ENCODE measurements at regions not wholly inside any gene's neighbourhood (a gene's known extent, or its start where the extent isn't known, plus 50 kb on each side); places are given as distances from the start of the nearest gene placed in this dataset.

GRCh38 chr15:73807865-73808264 is 54.7 kb upstream of the INSYN1 start:
- no peak overlapping the region for H3K9ac ChIP-seq (ENCODE audit: low read depth in 1 of 2, low read length in 2 of 2)
- H3K36me3 ChIP-seq (ENCODE audit: control insufficient read depth in 4 of 4, insufficient read depth in 3 of 4, low read depth in 1 of 4, low read length in 3 of 4): no peaks in the 10 kb centered on the region
- 84% methylated on average over 4 of the region's 4 CpGs for WGBS

More at GRCh38 chr15:73807865-73808264, 54.7 kb upstream of the INSYN1 start:
- no peak overlapping the region for H3K4me3 ChIP-seq (ENCODE audit: low read depth in 1 of 3, low read length in 3 of 3)
- TF ChIP-seq TAF1 (conservative IDR thresholded peaks at IDR 0.05): no peak
- no peak for TF ChIP-seq ZBTB33 (IDR thresholded peaks at IDR 0.05)
- TF ChIP-seq RAD21 (IDR thresholded peaks at IDR 0.05): no peak
- TF ChIP-seq ATF3 (IDR thresholded peaks at IDR 0.05): no peak
- TF ChIP-seq REST (IDR thresholded peaks at IDR 0.05): no peak
- TF ChIP-seq HNF4A (conservative IDR thresholded peaks at IDR 0.05): no peak
- TF ChIP-seq FOXA1 (IDR thresholded peaks at IDR 0.05): no peak
- no peak for TF ChIP-seq JUND (IDR thresholded peaks at IDR 0.05)
- no peak for TF ChIP-seq YY1 (IDR thresholded peaks at IDR 0.05)
- TF ChIP-seq NR2F2 (IDR thresholded peaks at IDR 0.05): no peak
- TF ChIP-seq, protein P1, sequence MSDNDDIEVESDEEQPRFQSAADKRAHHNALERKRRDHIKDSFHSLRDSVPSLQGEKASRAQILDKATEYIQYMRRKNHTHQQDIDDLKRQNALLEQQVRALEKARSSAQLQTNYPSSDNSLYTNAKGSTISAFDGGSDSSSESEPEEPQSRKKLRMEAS (IDR thresholded peaks at IDR 0.05): no peak
- no peak for TF ChIP-seq FOXA2 (IDR thresholded peaks at IDR 0.05)
- no peak for TF ChIP-seq HNF4G (IDR thresholded peaks at IDR 0.05)
- no peak for TF ChIP-seq GABPA (IDR thresholded peaks at IDR 0.05 in 1 of 2, conservative IDR thresholded peaks at IDR 0.05 in 1 of 2)
- TF ChIP-seq, protein P2, sequence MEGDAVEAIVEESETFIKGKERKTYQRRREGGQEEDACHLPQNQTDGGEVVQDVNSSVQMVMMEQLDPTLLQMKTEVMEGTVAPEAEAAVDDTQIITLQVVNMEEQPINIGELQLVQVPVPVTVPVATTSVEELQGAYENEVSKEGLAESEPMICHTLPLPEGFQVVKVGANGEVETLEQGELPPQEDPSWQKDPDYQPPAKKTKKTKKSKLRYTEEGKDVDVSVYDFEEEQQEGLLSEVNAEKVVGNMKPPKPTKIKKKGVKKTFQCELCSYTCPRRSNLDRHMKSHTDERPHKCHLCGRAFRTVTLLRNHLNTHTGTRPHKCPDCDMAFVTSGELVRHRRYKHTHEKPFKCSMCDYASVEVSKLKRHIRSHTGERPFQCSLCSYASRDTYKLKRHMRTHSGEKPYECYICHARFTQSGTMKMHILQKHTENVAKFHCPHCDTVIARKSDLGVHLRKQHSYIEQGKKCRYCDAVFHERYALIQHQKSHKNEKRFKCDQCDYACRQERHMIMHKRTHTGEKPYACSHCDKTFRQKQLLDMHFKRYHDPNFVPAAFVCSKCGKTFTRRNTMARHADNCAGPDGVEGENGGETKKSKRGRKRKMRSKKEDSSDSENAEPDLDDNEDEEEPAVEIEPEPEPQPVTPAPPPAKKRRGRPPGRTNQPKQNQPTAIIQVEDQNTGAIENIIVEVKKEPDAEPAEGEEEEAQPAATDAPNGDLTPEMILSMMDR (IDR thresholded peaks at IDR 0.05; ENCODE audit: low read depth, low read length, missing input control): no peak
- TF ChIP-seq SP1 (IDR thresholded peaks at IDR 0.05): no peak
- TF ChIP-seq RXRA (IDR thresholded peaks at IDR 0.05): no peak
- TF ChIP-seq EGR1 (IDR thresholded peaks at IDR 0.05; ENCODE audit: low read depth in 2 of 2): no peak
- H3K4me1 ChIP-seq (ENCODE audit: control insufficient read depth in 4 of 4, insufficient read depth in 4 of 4, low read length in 3 of 4): no peaks in the 10 kb centered on the region
- H3K27ac ChIP-seq (ENCODE audit: low read depth in 1 of 2, low read length in 2 of 2): no peak overlapping the region
- no peaks in the 10 kb centered on the region for H3K27me3 ChIP-seq (ENCODE audit: control insufficient read depth in 4 of 4, insufficient read depth in 4 of 4, low read length in 3 of 4)
- DNase-seq (ENCODE audit: low spot score): no peak
- H3K9me3 ChIP-seq (ENCODE audit: control insufficient read depth in 4 of 4, low read length in 3 of 4): no peaks in the 10 kb centered on the region
